GM08714 (cell line): ENCODE measurements at regions not wholly inside any gene's neighbourhood (a gene's known extent, or its start where the extent isn't known, plus 50 kb on each side); places are given as distances from the start of the nearest gene placed in this dataset.

Experiments
- H3K4me3 ChIP-seq: fragments of 200-500 bp; sonication (Bioruptor generic); 2 replicates; pipeline ENCODE4 v1.5.1; 2014; ENCODE audit warnings: mild to moderate bottlenecking, low read length, inconsistent platforms
- ZNF274 ChIP-seq: IDR thresholded peaks from 2 replicates; pipeline ENCODE4 v1.6.1; 2012; ENCODE audit warnings: mild to moderate bottlenecking, low read depth, low read length

DNA sequence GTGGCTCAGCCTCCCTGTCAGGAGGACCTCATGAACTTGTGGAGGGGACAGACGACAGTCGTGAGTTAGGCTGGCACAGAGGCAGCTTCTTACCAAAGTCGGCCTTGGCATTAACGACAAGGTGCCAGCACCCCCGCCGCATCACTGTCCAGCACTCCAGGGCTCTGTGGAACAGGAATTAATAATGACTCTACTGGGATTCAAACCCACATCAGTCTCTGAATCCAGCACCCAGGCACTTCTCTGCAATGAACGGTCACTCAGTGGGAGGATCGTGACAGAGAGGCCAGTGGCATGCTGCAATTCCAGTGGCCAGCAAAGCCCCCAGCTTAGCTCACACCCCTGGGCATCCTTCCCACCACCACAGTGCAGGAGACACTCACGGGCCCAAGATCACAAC, 263.3 kb upstream of the ADAMTS16 start:
- no peak for TF ChIP-seq ZNF274
- no peak overlapping the region for H3K4me3 ChIP-seq

DNA sequence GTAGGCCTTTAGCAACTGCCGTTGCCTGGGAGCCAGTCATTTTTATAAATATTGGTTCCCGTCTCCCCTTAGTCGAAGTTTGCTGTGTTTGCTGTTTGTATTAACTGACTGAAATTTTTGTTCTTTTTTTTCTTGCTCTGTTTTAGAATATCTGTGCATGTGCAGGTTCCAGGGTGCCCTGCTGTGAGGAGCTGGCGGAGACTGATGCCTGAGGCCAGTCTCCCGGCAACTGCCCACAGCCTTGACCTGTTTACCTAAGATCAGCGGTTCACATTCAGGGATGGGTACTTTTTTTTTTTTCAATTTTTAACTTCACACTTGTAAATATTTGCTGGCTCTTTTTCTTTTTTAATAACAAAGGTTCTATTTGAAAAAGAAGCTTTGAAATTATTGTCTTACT, 262.6 kb upstream of the ADAMTS16 start:
- no peak for TF ChIP-seq ZNF274
- H3K4me3 ChIP-seq = no peak overlapping the region

DNA sequence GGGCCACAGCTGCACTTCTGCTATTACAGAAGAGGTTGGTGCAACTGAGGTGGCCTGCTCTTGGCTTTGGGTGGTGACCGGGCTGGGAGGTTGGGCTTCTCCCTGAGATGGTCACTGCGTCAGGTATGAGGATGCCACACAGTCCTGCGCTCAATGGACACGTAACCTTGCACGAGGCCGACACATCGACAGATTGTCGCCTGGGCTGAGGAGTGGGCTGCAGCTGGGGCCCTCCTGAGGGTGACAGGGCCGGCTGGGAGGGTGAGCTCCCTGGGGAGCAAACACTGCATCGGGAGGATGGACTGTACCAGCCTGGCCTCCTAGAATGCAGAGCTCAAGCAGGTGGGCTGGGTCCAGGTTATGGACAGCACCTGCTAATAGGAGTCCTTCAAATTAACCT, 261.1 kb upstream of the ADAMTS16 start:
- no peak overlapping the region for H3K4me3 ChIP-seq
- TF ChIP-seq ZNF274 = no peak

DNA sequence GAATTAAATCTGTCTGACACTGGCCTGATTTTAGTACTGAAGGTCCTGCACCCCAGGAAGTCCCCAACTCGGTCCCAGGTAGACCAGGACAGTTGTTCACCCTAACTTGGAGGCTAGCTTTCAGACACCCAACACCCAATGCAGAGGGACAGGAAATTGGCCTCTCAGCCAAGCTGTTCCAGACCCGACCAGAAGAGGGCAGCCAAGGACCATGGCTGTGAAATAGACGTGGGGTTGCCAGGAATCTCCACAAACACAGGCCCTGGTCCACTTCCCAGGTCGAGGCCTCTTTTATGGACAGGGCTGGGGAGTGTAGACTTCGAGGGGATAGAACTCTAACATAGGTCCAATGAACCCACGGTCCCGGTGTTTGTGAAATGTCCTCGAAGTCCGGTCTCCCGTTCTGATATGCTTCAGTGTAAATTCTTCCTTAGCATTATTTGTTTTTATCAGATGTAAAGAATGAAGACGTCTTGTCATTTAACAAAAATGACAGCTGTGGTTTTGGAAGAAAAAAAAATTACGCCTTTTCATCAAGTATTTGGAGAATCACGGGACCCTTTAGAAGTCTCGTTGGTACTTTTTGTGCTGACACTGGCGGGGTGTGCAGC, 260.3 kb upstream of the ADAMTS16 start:
- no peak for TF ChIP-seq ZNF274

DNA sequence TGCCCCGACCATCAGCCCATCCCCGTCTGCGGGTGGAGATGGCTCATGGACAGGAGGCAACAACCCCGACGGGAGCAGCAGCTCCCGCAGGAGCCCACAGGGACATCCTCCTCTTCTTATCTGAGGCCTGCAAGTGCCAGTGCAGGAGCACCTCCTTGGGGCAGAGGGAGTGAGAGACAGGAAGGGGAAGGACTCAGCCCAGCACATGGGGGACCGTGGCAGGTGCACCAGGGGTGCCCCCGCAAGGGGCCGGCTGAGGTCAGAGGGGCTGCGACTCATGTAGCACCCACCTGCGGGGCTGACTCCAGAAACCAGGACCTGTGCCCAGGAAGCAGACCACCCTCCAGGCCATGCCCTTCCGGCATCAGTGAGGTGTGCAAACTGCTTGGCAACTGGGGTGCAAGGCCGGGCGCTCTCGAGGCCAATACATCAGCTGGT, 259.8 kb upstream of the ADAMTS16 start:
- H3K4me3 ChIP-seq = no peak overlapping the region
- no peak for TF ChIP-seq ZNF274

More for the DNA sequence above, 260.3 kb upstream of the ADAMTS16 start:
- no peak overlapping the region for H3K4me3 ChIP-seq

DNA sequence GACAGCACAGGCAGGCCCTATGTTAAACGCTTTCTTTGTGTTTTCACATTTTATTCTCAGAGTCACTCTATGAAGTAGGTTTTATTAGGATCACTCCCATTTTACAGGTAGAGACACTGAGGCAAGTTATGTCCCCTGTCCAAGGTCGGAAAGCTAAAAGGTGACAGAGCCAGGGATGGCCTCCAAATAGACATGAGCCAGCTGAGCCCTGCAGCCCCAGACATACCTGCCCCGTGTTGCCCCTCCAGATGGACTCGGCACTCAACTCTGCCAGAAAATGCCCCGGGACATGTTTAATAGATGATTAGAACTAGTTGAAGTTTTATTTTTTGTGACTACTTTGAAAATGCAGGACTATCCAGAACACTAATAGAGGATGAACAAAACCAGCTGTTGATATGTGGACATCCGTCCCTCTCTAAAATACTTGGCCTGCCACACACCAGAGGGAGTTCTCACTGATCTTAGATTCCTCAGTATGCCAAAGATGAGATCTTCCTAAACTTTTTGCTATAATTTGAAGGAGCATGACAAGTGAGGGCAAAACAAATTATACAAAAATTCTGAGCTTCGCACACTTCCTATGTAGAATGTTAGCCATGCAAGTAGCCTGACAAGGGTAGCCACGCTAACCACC, 258.6 kb upstream of the ADAMTS16 start:
- no peak for TF ChIP-seq ZNF274
- H3K4me3 ChIP-seq = no peak overlapping the region

DNA sequence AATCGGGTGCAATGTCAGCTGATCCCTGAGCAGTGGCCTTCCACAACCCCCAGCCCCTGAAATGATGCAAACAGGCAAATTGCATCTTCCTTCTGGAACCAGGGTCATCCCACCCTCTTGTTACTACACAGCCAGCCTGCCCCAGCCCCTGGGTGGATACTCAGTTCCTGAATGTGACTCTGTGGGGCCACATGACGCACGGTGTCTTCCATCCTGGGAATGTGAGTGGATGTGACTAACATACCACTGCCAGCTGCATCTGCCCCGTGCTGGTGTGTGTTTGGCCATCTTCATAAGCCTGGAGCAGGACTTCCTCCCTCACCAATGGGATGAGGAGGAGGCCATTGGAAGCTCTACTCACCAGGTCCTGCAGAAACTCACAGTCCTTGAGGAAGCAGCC, 257.9 kb upstream of the ADAMTS16 start:
- H3K4me3 ChIP-seq = no peak overlapping the region
- TF ChIP-seq ZNF274 = no peak

DNA sequence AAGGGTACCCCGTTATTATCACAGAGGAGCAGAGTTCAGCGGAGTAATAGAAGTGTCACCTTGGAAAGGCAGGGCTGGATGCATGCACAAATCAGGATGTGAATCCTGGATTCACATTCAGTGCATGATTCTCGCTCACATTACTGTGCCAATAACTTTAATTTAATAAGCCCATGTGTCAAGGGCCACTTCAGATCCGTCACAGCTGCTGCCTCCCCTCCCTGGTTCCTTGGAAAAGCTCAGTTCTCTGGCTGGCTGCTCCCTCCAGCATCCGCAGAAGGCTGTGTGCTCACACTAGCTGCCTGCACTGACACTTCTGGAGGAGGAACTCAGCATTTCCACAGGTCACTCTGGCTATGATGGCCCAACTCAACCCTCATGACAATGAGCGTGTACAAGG, 256.8 kb upstream of the ADAMTS16 start:
- H3K4me3 ChIP-seq = no peak overlapping the region
- no peak for TF ChIP-seq ZNF274

DNA sequence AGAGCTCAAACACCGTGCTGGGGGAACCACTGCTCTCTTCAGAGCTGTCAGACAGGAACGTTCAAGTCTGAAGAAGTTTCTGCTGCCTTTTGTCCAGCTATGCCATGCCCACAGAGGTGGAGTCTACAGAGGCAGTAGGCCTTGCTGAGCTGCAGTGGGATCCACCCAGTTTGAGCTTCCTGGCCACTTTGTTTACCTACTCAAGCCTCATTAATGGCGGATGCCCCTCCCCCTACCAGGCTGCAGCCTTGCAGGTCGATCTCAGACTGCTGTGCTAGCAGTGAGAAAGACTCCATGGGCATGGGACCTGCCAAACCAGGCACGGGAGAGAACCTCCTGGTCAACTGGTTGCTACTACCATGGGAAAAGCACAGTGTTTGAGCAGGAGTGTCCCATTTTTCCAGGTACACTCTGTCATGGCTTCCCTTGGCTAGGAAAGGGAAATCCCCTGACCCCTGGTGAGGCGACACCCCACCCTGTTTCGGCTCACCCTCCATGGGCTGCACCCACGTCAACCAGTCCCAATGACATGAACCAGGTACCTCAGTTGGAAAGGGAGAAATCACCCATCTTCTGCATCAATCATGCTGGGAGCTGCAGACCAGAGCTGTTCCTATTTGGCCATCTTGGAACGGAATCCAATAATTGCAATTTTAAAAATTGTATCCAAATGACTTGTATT, 246.9 kb upstream of the ADAMTS16 start:
- TF ChIP-seq ZNF274 = no peak
- no peak overlapping the region for H3K4me3 ChIP-seq

DNA sequence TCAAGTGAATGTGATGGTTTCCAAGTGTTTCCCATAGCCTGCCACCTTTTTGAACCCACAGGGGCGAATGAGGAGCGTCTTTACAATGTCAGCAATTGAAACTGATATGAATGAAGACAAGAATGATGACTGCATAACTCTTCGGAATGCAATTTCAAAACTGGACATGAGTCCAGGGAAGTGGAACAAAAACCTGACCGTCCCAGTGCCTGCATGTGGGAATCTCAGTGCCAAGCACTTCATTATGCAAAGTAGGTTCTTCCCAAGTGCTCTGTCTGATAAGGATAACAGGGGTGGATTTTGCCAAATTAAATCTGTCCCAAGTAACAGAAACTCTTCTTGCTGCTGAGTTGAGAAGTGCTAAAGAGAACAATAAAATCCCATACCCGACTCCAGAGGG, 243.8 kb upstream of the ADAMTS16 start:
- H3K4me3 ChIP-seq = no peak overlapping the region
- TF ChIP-seq ZNF274 = no peak

DNA sequence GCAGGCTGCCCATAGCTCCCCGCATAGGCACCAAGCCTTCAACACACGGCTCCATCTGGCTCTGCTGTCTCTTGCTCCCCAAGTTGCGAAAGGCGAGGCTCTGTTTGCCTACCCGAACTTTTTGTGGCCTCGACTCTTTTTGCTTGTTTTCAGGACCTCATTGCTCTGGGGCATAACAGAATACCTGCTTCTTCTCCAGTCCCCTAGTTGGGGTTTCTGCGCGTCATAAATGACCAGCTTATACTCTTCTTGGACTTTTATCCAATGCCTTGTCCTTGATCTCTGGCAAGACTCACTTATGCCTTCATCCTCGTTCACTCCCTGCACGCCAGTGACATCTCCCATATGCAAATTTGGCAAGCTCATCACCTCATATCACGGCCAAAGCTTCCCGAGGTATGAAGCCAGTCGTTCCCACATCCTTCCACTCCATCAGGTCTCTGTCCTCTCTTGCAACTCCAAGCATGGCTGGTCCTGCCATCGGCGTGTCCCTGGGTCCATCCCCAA, 238.8 kb upstream of the ADAMTS16 start:
- no peak overlapping the region for H3K4me3 ChIP-seq
- no peak for TF ChIP-seq ZNF274

DNA sequence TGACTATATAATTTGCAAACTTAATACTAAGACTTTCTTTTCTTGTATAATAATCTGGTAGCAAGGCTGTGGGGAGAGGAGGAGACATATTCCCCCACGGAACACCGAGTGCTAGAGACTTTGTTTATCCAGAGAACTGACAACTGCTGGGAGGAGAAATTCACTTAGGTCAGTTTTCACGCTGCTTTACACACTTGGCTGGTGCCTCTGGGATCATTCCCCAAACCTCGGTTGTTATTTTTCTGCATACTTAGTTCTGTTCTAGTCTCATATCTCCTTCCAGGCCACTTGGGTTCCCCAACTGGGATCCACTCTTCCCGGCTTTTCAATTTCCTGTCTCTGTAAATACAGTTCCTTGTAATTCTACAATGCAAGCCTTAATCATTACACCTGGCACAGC, 238.2 kb upstream of the ADAMTS16 start:
- no peak for TF ChIP-seq ZNF274
- no peak overlapping the region for H3K4me3 ChIP-seq

DNA sequence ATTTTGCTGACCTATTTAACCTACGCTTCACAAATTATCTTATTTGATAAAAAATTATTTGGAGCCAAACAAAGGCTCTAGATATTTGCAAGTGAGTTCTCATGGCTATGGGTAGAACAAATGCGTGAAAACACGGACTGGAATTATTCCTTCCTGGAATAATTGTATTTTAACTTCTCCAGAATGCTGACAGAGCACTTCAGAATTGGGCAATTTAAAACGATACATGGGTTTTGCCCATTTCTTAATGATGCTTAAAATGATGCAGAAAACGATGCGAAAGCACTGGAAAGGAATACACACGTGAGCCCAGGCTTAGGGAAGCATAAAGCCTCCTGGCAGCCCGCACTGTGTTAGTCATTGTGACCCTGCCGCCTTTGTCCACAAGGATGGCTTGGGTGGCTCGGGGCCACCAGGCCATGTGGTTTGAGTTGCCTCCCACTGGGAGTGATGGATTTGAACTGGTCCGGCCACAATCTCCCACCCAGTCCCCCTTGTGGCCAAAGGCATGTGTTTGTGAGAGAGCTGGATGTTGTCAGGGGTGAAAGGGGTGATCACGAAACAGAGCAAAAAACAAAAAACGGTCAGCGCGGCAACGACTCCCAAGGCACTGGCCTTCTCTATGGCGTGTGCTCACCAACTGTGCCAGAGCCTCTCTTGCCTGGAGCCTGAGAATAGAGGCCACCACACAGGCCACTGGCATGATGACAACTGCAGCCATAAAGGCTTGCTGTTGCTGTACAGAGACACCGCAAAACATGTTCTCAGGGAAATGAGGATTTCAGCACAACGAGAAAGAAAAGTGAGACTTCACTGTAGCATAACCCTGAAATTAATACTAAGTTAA, 234.2 kb upstream of the ADAMTS16 start:
- no peak overlapping the region for H3K4me3 ChIP-seq
- no peak for TF ChIP-seq ZNF274

DNA sequence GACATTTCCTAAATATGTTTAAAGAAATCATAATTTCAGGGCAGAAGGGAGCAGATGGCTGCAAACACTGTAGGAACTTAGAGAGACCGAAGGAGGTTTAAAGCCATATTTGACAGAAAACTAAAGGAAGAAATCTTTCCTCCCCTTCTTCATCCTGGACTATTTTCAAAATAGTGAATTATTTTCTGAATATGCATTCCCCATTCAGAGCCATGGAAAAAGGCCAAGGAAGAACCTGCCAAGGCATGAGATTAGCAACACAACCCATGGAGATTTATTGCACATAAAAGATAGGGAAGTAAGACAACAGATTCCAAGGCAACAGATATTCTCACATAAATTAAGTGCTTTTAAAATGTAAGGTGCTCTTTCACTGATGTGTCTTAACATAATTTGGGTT, 233.3 kb upstream of the ADAMTS16 start:
- TF ChIP-seq ZNF274 = no peak
- H3K4me3 ChIP-seq = no peak overlapping the region
